ENCODE measurements at regions not wholly inside any gene's neighbourhood (a gene's known extent, or its start where the extent isn't known, plus 50 kb on each side); places are given as distances from the start of the nearest gene placed in this dataset.

- TF ChIP-seq CTCF (conservative IDR thresholded peaks at IDR 0.05; ENCODE audit: low read depth in 2 of 2) (no peak), EZH2 (IDR thresholded peaks at IDR 0.05; ENCODE audit: low read depth, unreplicated experiment) (no peak), REST (IDR thresholded peaks at IDR 0.05; ENCODE audit: unreplicated experiment) (no peak), CREB1 (CRISPR knock-in tag; IDR thresholded peaks at IDR 0.05; ENCODE audit: low read depth) (no peak), ZNF114 (CRISPR knock-in tag; IDR thresholded peaks at IDR 0.05) (no peak), EZH2phosphoT487 (IDR thresholded peaks at IDR 0.05; ENCODE audit: unreplicated experiment) (no peak), ZNF331 (CRISPR knock-in tag; IDR thresholded peaks at IDR 0.05; ENCODE audit: low read depth) (no peak), ETS1 (IDR thresholded peaks at IDR 0.05) (no peak), POLR2AphosphoS5 (IDR thresholded peaks at IDR 0.05; ENCODE audit: low read depth) (no peak), STAT1 (IDR thresholded peaks at IDR 0.05; ENCODE audit: unreplicated experiment) (no peak), NANOG (IDR thresholded peaks at IDR 0.05; ENCODE audit: borderline replicate concordance) (no peak), JUNB (IDR thresholded peaks at IDR 0.05; ENCODE audit: unreplicated experiment) (no peak)
These were observed 179.6 kb downstream of the OR4M2 start for GRCh38 chr15:22259881-22260421.

All from GM23338 (cell line).